Coronary artery (tissue), 2 donors: ENCODE measurements at regions not wholly inside any gene's neighbourhood (a gene's known extent, or its start where the extent isn't known, plus 50 kb on each side); places are given as distances from the start of the nearest gene placed in this dataset.
"Not testable (repeated sequence)": the region's sequence is repeated elsewhere in the genome, so short reads cannot be mapped to it uniquely, and the experiment has no call there.

Experiments
- DNase-seq: peaks from one replicate; pipeline ENCODE4 v3.0.0-alpha.2; 2017; ENCODE audit warnings: low spot score
- H3K27ac ChIP-seq, 2 donors: fragments of 200-600 bp; sonication (generic); one replicate each; pipeline ENCODE4 v1.5.1; 2016 to 2019
- H3K4me3 ChIP-seq: fragments of 200-600 bp; sonication (generic); 2 replicates; pipeline ENCODE4 v1.5.1; 2016; ENCODE audit warnings: mild to moderate bottlenecking, moderate library complexity
- TF ChIP-seq, protein P1 (sequence below): fragments of 200-600 bp; sonication (generic); IDR thresholded peaks from one replicate; pipeline ENCODE4 v1.5.1; 2019; ENCODE audit warnings: antibody characterized with exemption

DNA sequence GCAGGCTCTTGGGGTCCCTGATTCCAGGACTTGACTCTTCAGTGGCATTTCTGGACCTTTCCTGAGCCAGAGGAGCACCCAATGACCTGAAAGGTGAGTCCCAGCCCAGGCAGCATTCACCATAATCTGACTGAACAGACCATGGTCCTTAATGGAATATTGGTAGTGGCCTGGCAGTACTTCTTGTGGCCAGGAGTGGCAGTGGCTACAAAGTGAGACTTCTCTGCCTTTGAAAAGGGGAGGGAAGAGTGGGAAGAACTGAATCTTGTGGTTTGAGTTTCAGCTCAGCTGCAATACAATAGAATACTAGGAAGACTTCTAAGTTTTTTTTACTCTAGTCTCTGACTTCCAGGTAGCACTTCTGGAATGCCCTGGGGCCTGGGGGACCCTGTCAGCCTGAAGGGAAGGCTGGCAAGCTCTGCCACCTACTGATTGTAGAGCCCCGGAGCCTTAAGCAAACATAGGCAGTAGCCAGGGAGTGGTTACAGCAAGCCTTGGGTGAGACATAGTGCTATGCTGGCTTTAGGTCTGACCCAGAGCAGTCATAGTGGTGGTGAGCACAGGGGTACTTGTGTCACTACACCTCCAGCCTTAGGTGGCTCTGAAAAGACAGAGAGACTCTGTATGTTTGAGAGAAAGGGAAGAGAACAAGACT lies 674.2 kb upstream of the MANEA start:
- no peak for DNase-seq
- TF ChIP-seq, protein P1, sequence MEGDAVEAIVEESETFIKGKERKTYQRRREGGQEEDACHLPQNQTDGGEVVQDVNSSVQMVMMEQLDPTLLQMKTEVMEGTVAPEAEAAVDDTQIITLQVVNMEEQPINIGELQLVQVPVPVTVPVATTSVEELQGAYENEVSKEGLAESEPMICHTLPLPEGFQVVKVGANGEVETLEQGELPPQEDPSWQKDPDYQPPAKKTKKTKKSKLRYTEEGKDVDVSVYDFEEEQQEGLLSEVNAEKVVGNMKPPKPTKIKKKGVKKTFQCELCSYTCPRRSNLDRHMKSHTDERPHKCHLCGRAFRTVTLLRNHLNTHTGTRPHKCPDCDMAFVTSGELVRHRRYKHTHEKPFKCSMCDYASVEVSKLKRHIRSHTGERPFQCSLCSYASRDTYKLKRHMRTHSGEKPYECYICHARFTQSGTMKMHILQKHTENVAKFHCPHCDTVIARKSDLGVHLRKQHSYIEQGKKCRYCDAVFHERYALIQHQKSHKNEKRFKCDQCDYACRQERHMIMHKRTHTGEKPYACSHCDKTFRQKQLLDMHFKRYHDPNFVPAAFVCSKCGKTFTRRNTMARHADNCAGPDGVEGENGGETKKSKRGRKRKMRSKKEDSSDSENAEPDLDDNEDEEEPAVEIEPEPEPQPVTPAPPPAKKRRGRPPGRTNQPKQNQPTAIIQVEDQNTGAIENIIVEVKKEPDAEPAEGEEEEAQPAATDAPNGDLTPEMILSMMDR: no peak
- no peak overlapping the region for H3K4me3 ChIP-seq
- no peak overlapping the region for H3K27ac ChIP-seq

DNA sequence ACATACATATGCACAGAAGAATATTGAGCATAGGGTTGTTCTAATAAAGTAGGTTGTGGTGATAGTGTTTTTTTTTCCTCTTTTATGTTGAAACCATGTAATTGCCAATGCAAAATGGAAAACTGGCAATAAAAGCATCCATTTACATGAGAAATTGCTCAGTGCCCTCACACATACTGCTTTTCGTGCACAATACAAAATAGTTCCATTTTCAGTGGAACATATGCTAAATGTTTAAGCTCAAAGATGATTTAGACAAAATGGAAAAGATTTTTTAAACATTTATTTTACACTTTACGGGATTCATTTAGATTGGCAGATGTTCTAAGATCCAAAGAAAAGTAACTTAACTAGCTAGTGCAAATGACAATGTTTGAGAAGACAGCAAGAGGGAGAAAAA lies 678.1 kb upstream of the MANEA start:
- DNase-seq: no peak
- TF ChIP-seq, protein P1: no peak

DNA sequence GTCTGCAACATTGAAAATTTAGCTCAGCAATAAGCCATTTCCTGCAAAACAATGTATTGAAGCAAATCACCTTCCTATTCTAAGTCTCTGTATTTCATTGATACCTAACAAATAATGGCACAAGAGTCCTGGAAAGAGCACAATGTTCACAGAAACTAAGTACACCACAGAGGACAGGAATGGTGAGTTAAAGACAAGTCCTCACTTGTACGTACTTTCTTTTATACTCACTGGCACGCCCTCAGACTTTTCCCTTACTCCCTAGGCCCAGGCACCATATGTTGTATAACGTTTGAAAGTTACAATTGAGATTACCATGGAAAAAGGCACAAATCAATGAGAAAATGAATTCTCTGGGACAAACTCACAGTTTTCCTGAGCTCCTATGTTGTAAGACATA lies 683.0 kb upstream of the MANEA start:
- TF ChIP-seq, protein P1: no peak
- Histone ChIP-seq H3K27ac (no peak overlapping the region), H3K4me3 (no peak overlapping the region)
- no peak for DNase-seq

More for the DNA sequence above, 678.1 kb upstream of the MANEA start:
- H3K4me3 ChIP-seq: no peak overlapping the region
- no peak overlapping the region for H3K27ac ChIP-seq

DNA sequence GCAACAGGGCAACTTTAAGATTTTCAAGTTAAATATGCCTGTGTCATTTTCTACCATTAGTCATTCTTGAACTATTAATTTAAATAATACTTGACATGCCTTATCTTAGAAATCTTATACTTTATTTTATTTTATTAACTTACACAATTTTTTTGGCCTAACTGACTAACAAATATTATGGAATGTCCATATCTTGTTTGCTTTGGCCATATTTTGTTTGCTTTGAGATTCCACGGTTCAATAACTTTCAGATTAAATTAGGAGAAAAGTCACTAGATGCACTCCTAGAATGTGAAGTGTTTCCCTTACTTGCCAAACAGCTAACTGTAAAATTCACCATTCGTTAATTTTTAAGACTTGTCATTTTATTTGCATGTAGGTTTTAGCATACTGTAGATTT lies 684.0 kb upstream of the MANEA start:
- DNase-seq: no peak
- H3K4me3 ChIP-seq: no peak overlapping the region
- TF ChIP-seq, protein P1: no peak
- no peak overlapping the region for H3K27ac ChIP-seq

DNA sequence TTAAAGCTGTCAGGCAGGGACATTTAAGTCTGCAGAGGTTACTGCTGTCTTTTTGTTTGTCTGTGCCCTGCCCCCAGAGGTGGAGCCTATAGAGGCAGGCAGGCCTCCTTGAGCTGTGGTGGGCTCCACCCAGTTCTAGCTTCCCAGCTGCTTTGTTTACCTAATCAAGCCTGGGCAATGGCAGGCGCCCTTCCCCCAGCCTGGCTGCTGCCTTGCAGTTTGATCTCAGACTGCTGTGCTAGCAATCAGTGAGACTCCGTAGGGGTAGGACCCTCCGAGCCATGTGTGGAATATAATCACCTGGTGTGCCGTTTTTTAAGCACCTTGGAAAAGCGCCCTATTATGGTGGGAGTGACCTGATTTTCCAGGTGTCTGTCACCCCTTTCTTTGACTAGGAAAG lies 703.5 kb upstream of the MANEA start:
- not testable (repeated sequence) for DNase-seq, H3K27ac ChIP-seq, H3K4me3 ChIP-seq

DNA sequence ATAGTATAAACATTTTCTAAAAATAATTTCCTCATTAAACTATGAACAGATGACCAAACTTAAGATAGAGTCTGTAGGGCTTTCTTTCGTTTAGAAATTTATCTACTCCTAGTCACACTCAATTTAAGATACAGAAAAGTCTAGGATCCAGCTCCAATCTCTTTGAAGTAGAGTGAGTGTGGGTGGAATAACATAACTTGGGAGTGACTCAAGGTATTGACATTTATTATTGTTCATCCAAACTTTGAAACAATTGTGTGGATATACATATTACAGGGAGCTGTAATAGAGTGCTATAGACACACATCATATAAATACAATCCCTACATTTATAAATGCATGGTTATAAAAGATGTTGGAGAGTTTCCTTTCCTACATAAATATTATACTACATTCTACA lies 715.2 kb upstream of the MANEA start:
- H3K4me3 ChIP-seq: no peak overlapping the region
- H3K27ac ChIP-seq: no peak overlapping the region
- DNase-seq: no peak
- TF ChIP-seq, protein P1: no peak

DNA sequence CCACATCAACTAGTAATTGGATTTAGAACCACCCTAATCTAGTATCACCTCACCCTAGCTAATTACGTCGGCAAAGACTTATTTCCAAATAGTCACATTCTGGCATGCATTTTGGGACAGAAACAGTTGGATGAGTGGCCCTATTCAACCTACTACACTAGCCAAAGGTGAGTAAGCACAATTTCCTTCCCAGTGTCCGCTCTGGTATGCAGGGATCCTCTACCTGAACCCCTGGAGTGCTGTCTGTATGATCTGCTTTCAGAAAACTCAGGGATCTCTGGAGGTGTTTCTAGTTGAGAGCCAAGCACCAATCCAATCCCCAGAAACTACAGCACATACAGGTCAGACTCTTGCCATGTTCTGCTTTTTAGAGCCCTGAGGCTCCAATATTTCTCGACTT lies 717.4 kb upstream of the MANEA start:
- TF ChIP-seq, protein P1: no peak
- DNase-seq: no peak

DNA sequence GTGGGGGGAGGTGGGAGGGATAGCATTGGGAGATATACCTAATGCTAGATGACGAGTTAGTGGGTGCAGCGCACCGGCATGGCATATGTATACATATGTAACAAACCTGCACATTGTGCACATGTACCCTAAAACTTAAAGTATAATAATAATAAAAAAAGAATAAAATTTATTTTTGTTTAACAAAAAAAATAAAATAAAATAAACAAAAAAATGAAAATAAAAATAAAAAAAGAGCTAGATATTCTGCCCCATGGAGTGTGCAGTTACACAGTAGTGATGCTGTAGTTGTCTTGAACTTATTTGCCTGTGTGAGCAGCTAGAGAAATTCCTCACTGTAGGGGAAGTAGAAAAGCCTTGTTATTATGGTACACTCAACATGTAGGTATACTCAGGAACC lies 720.3 kb upstream of the MANEA start:
- not testable (repeated sequence) for DNase-seq, H3K27ac ChIP-seq, H3K4me3 ChIP-seq

More for the DNA sequence above, 717.4 kb upstream of the MANEA start:
- Histone ChIP-seq H3K4me3 (no peak overlapping the region), H3K27ac (no peak overlapping the region)

DNA sequence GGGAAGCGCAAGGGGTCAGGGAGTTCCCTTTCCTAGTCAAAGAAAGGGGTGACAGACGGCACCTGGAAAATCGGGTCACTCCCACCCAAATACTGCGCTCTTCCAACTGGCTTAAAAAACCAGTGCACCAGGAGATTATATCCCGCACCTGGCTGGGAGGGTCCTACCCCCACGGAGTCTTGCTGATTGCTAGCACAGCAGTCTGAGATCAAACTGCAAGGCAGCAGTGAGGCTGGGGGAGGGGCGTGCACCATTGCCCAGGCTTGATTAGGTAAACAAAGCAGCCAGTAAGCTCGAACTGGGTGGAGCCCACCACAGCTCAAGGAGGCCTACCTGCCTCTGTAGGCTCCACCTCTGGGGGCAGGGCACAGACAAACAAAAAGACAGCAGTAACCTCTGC lies 726.0 kb upstream of the MANEA start:
- DNase-seq, H3K27ac ChIP-seq, H3K4me3 ChIP-seq: not testable (repeated sequence)
